PC-3 (cell line): ENCODE measurements at regions not wholly inside any gene's neighbourhood (a gene's known extent, or its start where the extent isn't known, plus 50 kb on each side); places are given as distances from the start of the nearest gene placed in this dataset.

Experiments
- ATAC-seq: fragments of 200-7000 bp; cut with Tn5 transposase; 2 replicates; pipeline ENCODE4 v1.9.1; 2020; ENCODE audit warnings: mild to moderate bottlenecking, moderate library complexity
- BruUV-seq: library from RNA; stranded (reverse); fragments of 400-500 nt; replicated peaks from 2 replicates; lab custom pipeline; 2021; lab: Mats Ljungman, UMichigan
- CTCF ChIA-PET: fragments of 300-600 bp; sonication (Branson Sonifier 250); formaldehyde crosslinking; loops from one replicate; lab custom pipeline; 2022; ENCODE audit warnings: antibody characterized with exemption; lab: Charles Lee
- POLR2A ChIA-PET: fragments of 300-600 bp; sonication (Branson Sonifier 250); formaldehyde crosslinking; loops from one replicate; lab custom pipeline; 2022; ENCODE audit warnings: antibody characterized with exemption; ENCODE audit not compliant: unreplicated experiment; lab: Charles Lee
- DNase-seq: peaks from one replicate; pipeline ENCODE4 v3.0.0-alpha.2; 2015
- H2AFZ ChIP-seq: fragments of 300-600 bp; sonication (generic); 2 replicates; pipeline ENCODE4 v1.6.0; 2016; ENCODE audit warnings: antibody characterized with exemption, low read length
- H3F3A ChIP-seq: fragments of 300-600 bp; sonication (generic); one replicate; pipeline ENCODE4 v1.6.0; 2017; ENCODE audit warnings: antibody characterized with exemption, low read length, control low read depth, mild to moderate bottlenecking; ENCODE audit not compliant: unreplicated experiment
- H3K27ac ChIP-seq: fragments of 300-600 bp; sonication (generic); 2 replicates; pipeline ENCODE4 v1.5.1; 2016; ENCODE audit warnings: mild to moderate bottlenecking, low read length
- H3K27me3 ChIP-seq: fragments of 300-600 bp; sonication (generic); 2 replicates; pipeline ENCODE4 v1.6.1; 2016; ENCODE audit warnings: low read length, mixed read lengths
- H3K36me3 ChIP-seq: fragments of 300-600 bp; sonication (generic); 2 replicates; pipeline ENCODE4 v1.6.1; 2016; ENCODE audit warnings: low read depth, mixed run types, low read length, mixed read lengths
- H3K4me1 ChIP-seq: fragments of 300-600 bp; sonication (generic); 2 replicates; pipeline ENCODE4 v1.5.1; 2016; ENCODE audit warnings: low read length; ENCODE audit not compliant: insufficient read depth
- H3K4me2 ChIP-seq: fragments of 300-600 bp; sonication (generic); 2 replicates; pipeline ENCODE4 v1.6.0; 2016; ENCODE audit warnings: low read length
- H3K4me3 ChIP-seq: fragments of 300-600 bp; sonication (generic); 2 replicates; pipeline ENCODE4 v1.5.1; 2016; ENCODE audit warnings: mild to moderate bottlenecking, low read length, mixed read lengths
- H3K79me2 ChIP-seq: fragments of 300-600 bp; sonication (generic); 2 replicates; pipeline ENCODE4 v1.6.1; 2017; ENCODE audit warnings: low read length, mixed read lengths
- H3K9ac ChIP-seq: fragments of 300-600 bp; sonication (generic); 2 replicates; pipeline ENCODE4 v1.6.0; 2016; ENCODE audit warnings: mild to moderate bottlenecking, low read length
- H3K9me2 ChIP-seq: fragments of 300-600 bp; sonication (generic); replicated peaks from 2 replicates; pipeline ENCODE4 v1.6.1; 2016; ENCODE audit warnings: mixed run types, low read length, mixed read lengths
- H3K9me3 ChIP-seq: fragments of 300-600 bp; sonication (generic); 2 replicates; pipeline ENCODE4 v1.6.1; 2016; ENCODE audit warnings: low read length, mixed read lengths
- H4K20me1 ChIP-seq: fragments of 300-600 bp; sonication (generic); 2 replicates; pipeline ENCODE4 v1.6.1; 2016; ENCODE audit warnings: low read length, mixed read lengths
- CTCF ChIP-seq: fragments of 300-600 bp; sonication (generic); conservative IDR thresholded peaks from 2 replicates; pipeline ENCODE4 v1.5.1; 2017; ENCODE audit warnings: antibody characterized with exemption, low read depth, mild to moderate bottlenecking, low read length
- EZH2 ChIP-seq: fragments of 300-600 bp; sonication (generic); IDR thresholded peaks from one replicate; pipeline ENCODE4 v1.6.1; 2017; ENCODE audit warnings: antibody characterized with exemption, mild to moderate bottlenecking, low read length; ENCODE audit not compliant: unreplicated experiment
- EZH2phosphoT487 ChIP-seq: fragments of 300-600 bp; sonication (generic); IDR thresholded peaks from 2 replicates; pipeline ENCODE4 v1.6.1; 2018; ENCODE audit warnings: mild to moderate bottlenecking, antibody characterized with exemption, low read length, borderline replicate concordance
- intact Hi-C: fragments of 100-400 bp; cut with micrococcal nuclease; formaldehyde crosslinking; loops from 2 replicates; pipeline ENCODE4 v1.9.0; 2023

- H4K20me1 ChIP-seq, result no peaks in the 10 kb centered on the region
- no peaks in the 10 kb centered on the region for H3K9me2 ChIP-seq
- H3F3A ChIP-seq, result no peaks in the 10 kb centered on the region
- ATAC-seq, result no peak
- peaks cover 32% of the 10 kb centered on the region for H3K4me1 ChIP-seq
- H3K79me2 ChIP-seq, result no peaks in the 10 kb centered on the region
- H3K9ac ChIP-seq, result no peak overlapping the region
- H3K4me2 ChIP-seq, result no peak overlapping the region; the same call in 1 of the 2 replicates
- no TSS peak for BruUV-seq
- H3K27ac ChIP-seq, result no peak overlapping the region
- peak; percentile 27 for DNase-seq
- intact Hi-C loops, result no loop called here
- ChIA-PET POLR2A (no interaction called here), CTCF (no interaction called here)
- no peaks in the 10 kb centered on the region for H3K27me3 ChIP-seq
- no peak overlapping the region for H3K4me3 ChIP-seq
- H3K9me3 ChIP-seq, result no peaks in the 10 kb centered on the region
- H3K36me3 ChIP-seq, result no peaks in the 10 kb centered on the region
- no peak overlapping the region for H2AFZ ChIP-seq
- TF ChIP-seq CTCF (no peak), EZH2phosphoT487 (no peak), EZH2 (no peak)
These were observed 207.6 kb downstream of the RAB11FIP4 start for GRCh38 chr17:31598921-31599571.

DNA sequence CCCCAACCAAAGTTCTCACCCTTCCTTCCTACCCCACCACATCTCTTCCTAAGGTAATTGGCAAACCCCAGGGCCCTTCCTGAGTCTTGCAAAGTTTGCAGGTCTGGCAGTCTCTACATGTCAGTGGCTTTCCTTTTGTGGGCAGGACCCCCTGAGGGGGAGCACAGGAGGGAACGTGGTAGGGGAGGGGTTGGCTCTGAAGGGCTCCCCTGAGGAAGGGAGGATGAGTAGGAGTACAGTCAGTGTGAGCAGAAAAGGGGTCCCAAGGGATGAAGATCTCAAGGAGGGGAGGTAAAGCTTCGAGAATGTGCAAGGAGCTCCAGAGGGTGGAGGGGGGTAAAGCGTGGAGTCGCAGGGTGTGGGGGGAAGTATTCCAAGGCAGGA, 206.9 kb downstream of the RAB11FIP4 start:
- Histone ChIP-seq H3K4me3 (no peak overlapping the region), H3K9me2 (no peaks in the 10 kb centered on the region), H2AFZ (no peak overlapping the region), H3F3A (no peaks in the 10 kb centered on the region), H3K79me2 (no peaks in the 10 kb centered on the region), H3K9me3 (no peaks in the 10 kb centered on the region), H3K9ac (no peak overlapping the region), H3K4me2 (no peak overlapping the region), H3K36me3 (no peaks in the 10 kb centered on the region), H4K20me1 (no peaks in the 10 kb centered on the region), H3K27me3 (no peaks in the 10 kb centered on the region), H3K4me1 (peaks cover 32% of the 10 kb centered on the region), H3K27ac (no peak overlapping the region)
- ATAC-seq (no peak), DNase-seq (no peak)
- CTCF ChIA-PET, result no interaction called here
- no peak for TF ChIP-seq EZH2phosphoT487
- TF ChIP-seq CTCF, result no peak
- no peak for TF ChIP-seq EZH2
- no TSS peak for BruUV-seq
- POLR2A ChIA-PET, result no interaction called here
- intact Hi-C loops, result no loop called here

DNA sequence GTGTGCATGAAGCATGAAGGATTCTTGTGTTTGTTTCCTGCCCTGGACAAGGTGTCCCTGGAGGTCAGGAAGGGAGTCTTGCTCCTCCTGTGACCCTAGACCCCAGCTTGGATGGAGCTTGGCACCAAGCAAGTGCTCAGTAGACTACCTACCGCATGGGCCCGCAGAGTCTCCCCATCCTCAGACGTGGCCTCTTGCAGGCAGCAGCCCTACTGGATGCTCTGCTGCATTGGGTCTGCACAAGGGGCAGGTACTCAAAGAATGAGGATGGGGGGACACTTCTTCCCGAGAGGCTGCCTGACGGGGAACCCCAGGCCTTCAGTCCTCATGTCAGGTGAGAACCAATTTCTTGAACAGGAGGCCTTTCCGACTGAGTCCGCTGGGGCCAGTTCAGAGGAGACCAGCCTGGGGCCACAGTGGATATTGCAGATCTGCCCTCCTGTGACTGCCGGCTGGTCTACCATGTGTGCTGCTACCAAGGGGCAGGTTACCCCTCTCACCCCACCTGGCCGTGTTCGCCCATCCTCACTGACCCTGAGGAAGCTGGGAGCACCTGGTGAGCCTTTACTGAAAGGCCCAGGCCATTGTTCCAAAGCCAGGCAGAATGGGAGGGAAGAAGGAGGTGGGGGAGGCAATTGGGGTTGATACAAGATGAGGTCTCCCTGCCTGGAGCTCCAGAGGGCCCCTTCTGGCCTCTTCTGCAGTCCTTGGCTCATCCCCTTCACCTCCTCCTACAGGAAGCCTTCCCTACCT, 206.3 kb downstream of the RAB11FIP4 start:
- no peaks in the 10 kb centered on the region for H3K36me3 ChIP-seq
- no peaks in the 10 kb centered on the region for H3K27me3 ChIP-seq
- no peak overlapping the region for H3K4me3 ChIP-seq
- TF ChIP-seq EZH2phosphoT487 (no peak), EZH2 (no peak), CTCF (no peak)
- H3K4me2 ChIP-seq, result no peak overlapping the region
- POLR2A ChIA-PET, result no interaction called here
- no peak for ATAC-seq
- no peak for DNase-seq
- H3K27ac ChIP-seq, result no peak overlapping the region
- no peak overlapping the region for H2AFZ ChIP-seq
- intact Hi-C loops, result loop anchor here (2.0 kb wide), 2 partner anchors 17 to 39 kb away; no protein-coding TSS in a partner anchor
- no peaks in the 10 kb centered on the region for H3K9me2 ChIP-seq
- no peak overlapping the region for H3K9ac ChIP-seq
- no peaks in the 10 kb centered on the region for H3K9me3 ChIP-seq
- H3F3A ChIP-seq, result no peaks in the 10 kb centered on the region
- peaks cover 32% of the 10 kb centered on the region for H3K4me1 ChIP-seq
- H3K79me2 ChIP-seq, result no peaks in the 10 kb centered on the region
- no TSS peak for BruUV-seq
- CTCF ChIA-PET, result no interaction called here
- H4K20me1 ChIP-seq, result no peaks in the 10 kb centered on the region
